Mucosa of gallbladder (tissue), 1 donor: ENCODE measurements at regions not wholly inside any gene's neighbourhood (a gene's known extent, or its start where the extent isn't known, plus 50 kb on each side); places are given as distances from the start of the nearest gene placed in this dataset.
"Not testable (repeated sequence)": the region's sequence is repeated elsewhere in the genome, so short reads cannot be mapped to it uniquely, and the experiment has no call there.

Experiments used
- DNase-seq: peaks from one replicate; pipeline ENCODE4 v3.0.0-alpha.2; 2020; ENCODE audit warnings: low spot score
- donor health status: DM: no; HTN: no; CAD: no.

- DNase-seq: no peak
These were observed 242.9 kb upstream of the TRPM3 start for GRCh38 chr9:71364186-71364955.

- no peak for DNase-seq
These were observed 242.0 kb upstream of the TRPM3 start for GRCh38 chr9:71363286-71363961.

GRCh38 chr9:71361357-71361756 lies 239.9 kb upstream of the TRPM3 start:
- DNase-seq: no peak

DNA sequence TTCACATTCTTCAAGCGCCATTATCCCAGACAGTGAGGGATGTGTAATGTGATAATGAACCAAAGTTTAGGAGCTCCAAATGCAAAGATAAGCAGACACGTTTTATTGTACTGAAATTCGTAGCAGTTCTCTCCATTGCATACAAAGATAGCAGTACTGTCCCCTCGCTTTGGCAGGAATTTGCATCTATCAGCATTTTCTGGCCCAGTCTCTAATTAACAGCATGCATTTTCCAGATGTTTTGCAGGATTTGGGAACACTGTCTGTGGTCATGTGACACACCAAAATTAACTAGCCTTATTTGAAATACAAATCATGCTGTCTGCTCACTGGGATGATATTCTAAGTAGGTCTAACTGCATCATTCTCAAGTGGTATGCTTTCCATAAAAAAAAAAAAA lies 235.9 kb upstream of the TRPM3 start:
- no peak for DNase-seq

DNA sequence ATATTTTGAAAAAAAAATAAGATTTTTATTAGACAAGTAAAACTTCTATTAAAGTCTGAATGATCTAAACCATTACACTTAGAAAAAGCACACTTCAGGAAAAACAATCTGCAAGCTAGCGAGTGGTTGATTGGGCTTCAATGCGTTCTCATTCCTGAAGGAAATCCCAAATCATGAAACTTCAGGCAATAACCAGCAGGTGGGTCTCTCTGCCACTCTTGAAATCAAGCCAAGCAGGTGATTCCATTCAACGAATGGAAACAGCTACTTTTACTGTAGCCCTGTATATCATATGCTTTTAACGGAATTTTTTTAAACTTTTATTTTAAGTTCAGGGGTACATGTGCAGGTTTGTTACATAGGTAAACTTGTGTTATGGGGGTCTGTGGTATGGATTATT lies 234.5 kb upstream of the TRPM3 start:
- no peak for DNase-seq

GRCh38 chr9:71353720-71354119 lies 232.3 kb upstream of the TRPM3 start:
- DNase-seq: no peak

- no peak for DNase-seq
These were observed 231.4 kb upstream of the TRPM3 start for GRCh38 chr9:71352837-71353236.

DNA sequence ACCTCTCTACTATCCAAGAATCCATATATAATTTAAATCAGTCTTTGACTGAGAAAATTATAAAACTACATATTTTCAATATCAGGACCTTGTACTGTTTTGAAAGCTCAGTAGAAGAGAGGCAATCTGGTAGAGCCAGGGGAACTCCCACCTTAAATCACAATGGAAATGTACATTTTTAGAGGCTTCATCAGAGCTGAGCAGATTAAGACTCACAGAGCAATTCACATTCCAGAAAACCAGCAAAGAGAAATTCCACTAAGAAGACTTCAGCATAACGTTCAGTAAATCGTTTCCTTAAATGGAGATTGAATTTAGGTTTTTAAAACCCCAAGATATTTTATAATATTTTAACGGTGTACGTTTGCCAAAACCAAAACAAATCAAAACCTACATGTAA lies 227.8 kb upstream of the TRPM3 start:
- DNase-seq: no peak

DNA sequence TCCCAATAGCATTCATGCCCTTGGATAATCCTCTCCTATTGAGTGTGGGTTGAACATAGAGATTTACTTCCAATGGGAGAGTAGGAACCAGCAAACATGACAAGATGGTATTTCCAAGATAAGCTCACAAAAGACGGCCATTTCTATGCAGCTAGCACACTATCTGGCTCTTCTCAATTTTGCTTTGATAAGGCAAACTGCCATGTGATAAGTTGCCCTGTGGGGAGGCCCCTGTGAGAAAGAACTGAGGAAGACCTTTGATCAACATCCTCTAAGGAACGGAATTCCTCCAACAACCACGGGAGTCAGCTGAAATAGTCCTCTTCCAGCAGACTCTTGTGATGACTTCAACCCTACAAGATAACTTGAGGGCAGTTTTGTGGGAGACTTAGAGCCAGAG lies 211.9 kb upstream of the TRPM3 start:
- no peak for DNase-seq

- no peak for DNase-seq
These were observed 210.2 kb upstream of the TRPM3 start for GRCh38 chr9:71331603-71332002.

GRCh38 chr9:71329873-71330272 lies 208.5 kb upstream of the TRPM3 start:
- DNase-seq: no peak

DNA sequence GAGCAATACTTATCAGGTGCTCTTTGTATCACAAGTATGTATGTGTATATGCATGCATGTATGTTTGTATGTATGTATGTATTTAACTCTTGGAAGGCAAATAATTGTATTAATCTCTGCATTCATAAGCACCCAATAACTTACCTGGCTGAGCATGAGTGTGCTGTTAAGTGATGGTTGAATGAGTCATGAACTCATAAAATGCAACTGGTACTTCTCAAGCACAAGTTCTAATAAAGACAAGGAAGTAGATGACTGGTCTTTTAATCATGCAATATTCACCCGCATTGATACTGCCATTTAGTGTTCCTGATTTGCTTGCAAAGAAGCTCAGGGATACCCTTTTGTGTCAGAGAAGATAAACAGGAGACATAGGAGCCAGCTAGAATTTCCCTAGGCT lies 204.9 kb upstream of the TRPM3 start:
- DNase-seq: no peak

DNA sequence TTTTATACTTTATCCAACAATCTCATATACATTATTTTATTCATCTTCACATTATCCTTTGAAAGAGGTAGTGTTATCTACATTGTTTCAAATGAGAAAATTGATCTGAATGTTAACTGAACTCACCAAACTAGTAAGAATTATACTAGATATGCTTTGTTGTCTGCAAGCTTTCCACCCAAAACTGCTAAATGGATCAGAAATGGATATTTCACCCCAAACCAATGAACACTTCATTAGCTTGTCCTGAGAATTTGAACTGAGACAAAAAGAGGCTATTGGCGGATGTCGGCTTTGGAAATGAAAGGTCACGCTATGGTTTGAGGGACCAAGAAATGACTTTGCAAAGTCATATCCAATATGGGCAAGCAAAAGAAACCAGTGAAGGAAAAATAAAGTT lies 201.9 kb upstream of the TRPM3 start:
- no peak for DNase-seq

DNA sequence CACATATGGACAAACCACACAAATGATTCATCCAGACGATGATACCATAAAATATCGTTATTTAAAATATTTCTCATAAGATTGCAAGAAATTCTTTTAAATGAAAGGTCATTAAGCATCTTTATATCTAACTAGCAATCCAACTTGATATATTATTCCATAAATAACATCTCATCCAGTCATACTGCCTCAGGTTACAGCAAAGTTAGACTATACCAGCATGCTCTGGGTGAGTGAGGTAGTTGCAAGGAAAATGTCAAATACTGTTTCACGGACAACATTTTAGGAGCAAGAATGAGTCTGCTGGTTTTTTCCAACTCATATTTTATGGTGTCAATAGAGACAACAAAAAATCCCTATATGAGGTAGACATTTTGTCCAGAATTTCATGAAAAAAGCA lies 200.9 kb upstream of the TRPM3 start:
- no peak for DNase-seq

GRCh38 chr9:71308454-71308853 lies 187.0 kb upstream of the TRPM3 start:
- DNase-seq: no peak

- no peak for DNase-seq
These were observed 184.7 kb upstream of the TRPM3 start for GRCh38 chr9:71306134-71306533.

- no peak for DNase-seq
These were observed 181.9 kb upstream of the TRPM3 start for GRCh38 chr9:71303351-71303750.

DNA sequence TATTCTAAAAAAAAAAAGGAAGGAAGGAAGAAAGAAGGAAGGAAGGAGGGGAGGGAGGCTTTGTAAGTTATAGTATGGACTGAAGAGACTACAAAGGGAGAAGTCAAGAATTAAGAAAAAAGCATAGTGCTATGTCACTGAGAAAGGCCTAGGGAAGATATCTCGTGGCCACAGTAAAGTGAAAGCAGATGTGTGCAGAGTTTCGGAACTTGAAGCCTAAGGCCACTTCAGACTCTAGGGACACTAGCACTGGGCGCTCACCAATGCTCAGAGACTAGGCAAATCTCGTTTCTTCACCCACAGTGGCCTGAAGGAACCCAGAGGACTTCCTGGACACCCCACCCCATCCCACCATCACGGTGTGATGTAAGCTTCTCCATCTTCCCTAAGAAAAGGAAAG lies 181.4 kb upstream of the TRPM3 start:
- no peak for DNase-seq

DNA sequence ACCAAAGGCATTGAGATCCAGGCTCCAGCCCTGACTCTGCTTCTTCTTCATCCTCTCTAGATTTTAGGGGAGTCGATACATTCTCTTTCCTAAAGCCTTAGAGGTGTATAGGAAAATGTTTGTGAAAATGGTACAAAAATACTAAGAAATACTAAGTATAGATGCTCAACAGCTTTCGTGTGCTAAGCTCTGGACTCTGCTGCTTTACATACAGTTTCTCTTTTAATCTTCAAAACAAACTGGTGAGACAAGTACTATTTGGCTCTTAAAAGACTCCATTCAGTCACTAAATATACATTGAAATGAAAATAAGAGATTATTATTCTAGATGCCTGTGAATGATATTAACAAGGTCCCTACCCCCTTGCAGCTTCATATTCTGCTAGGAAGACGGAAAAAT lies 174.5 kb upstream of the TRPM3 start:
- DNase-seq: no peak

GRCh38 chr9:71286146-71286545 lies 164.7 kb upstream of the TRPM3 start:
- DNase-seq: no peak

- DNase-seq: peak; percentile 62
These were observed 163.8 kb upstream of the TRPM3 start for GRCh38 chr9:71285191-71285656.

DNA sequence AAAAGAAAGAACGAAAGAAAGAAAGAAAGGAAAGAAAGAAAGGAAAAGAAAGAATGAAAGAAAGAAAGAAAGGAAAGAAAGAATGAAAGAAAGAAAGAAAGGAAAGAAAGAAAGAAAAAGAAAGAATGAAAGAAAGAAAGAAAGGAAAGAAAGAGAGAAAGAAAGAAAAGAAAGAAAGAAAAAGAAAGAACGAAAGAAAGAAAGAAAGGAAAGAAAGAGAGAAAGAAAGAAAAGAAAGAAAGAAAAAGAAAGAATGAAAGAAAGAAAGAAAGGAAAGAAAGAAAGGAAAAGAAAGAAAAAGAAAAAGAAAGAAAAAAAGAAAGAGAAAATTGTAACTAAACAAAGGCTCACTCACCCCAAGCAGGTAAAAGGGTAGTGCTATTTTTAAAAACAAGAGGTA lies 160.7 kb upstream of the TRPM3 start:
- DNase-seq: not testable (repeated sequence)

- DNase-seq: no peak
These were observed 157.8 kb upstream of the TRPM3 start for GRCh38 chr9:71279151-71279739.
